Endothelial cell of umbilical vein (primary cell): ENCODE measurements at regions not wholly inside any gene's neighbourhood (a gene's known extent, or its start where the extent isn't known, plus 50 kb on each side); places are given as distances from the start of the nearest gene placed in this dataset.

Experiments
- BruUV-seq: library from RNA; stranded (reverse); fragments of 400-500 nt; replicated peaks from 2 replicates; lab custom pipeline; 2021; lab: Mats Ljungman, UMichigan
- CTCF ChIA-PET: fragments of 300-600, 350-600 bp; sonication (Branson Sonifier 250); formaldehyde crosslinking; loops from one replicate; lab custom pipeline; 2021; ENCODE audit warnings: antibody characterized with exemption, inconsistent platforms; lab: Charles Lee
- POLR2A ChIA-PET: fragments of 300-600, 350-600 bp; sonication (Branson Sonifier 250); formaldehyde crosslinking; loops from one replicate; lab custom pipeline; 2021; ENCODE audit warnings: antibody characterized with exemption, inconsistent platforms; lab: Charles Lee
- DNase-seq: peaks from one replicate; pipeline ENCODE4 v3.0.0-alpha.2; 2011; ENCODE audit warnings: low read depth, low spot score
- FAIRE-seq: peaks from 2 replicates; lab custom pipeline; 2011; peaks lifted over from hg19 to GRCh38; lab: Jason Lieb, UNC
- H2AFZ ChIP-seq: 2 replicates; pipeline ENCODE4 v1.6.0; 2012; ENCODE audit warnings: low read depth, low read length, control low read depth, inconsistent platforms
- H3K27ac ChIP-seq: 2 replicates; pipeline ENCODE4 v1.5.1; 2011; ENCODE audit warnings: low read depth, mild to moderate bottlenecking, control low read depth, low read length, moderate library complexity; ENCODE audit not compliant: insufficient read depth
- H3K27me3 ChIP-seq, 2 experiments: 2 replicates each; pipeline versions ENCODE4 v1.6.0 to v1.6.1; 2011; ENCODE audit warnings: low read length in 2 of 2, mixed read lengths in 1 of 2; ENCODE audit not compliant: control insufficient read depth in 2 of 2, insufficient read depth in 2 of 2
- H3K36me3 ChIP-seq, 2 experiments: 2 replicates in 1 of 2; 3 replicates in 1 of 2; pipeline ENCODE4 v1.5.1; 2011; ENCODE audit warnings: low read length in 2 of 2, mild to moderate bottlenecking in 1 of 2, moderate library complexity in 1 of 2; ENCODE audit not compliant: control insufficient read depth in 2 of 2, insufficient read depth in 2 of 2; ENCODE audit errors: extremely low read depth in 1 of 2
- H3K4me1 ChIP-seq: 3 replicates; pipeline ENCODE4 v1.5.1; 2011; ENCODE audit warnings: mild to moderate bottlenecking, low read length; ENCODE audit not compliant: control insufficient read depth, insufficient read depth; ENCODE audit errors: extremely low read depth
- H3K4me2 ChIP-seq: 2 replicates; pipeline ENCODE4 v1.6.1; 2011; ENCODE audit warnings: low read length, control low read depth, mixed read lengths; ENCODE audit not compliant: insufficient read depth
- H3K4me3 ChIP-seq, 3 experiments: fragments of 200-600 bp in 1 of 3; sonication (generic), shearing (Covaris generic) in 1 of 3; replicated peaks in 1 of 3; 2 replicates each; pipeline ENCODE4 v1.5.1; 2011 to 2016; ENCODE audit warnings: control low read depth in 3 of 3, low read length in 3 of 3, mild to moderate bottlenecking in 2 of 3, inconsistent platforms in 1 of 3, low read depth in 1 of 3, moderate library complexity in 1 of 3; ENCODE audit not compliant: insufficient read depth in 1 of 3
- H3K79me2 ChIP-seq: 2 replicates; pipeline ENCODE4 v1.6.0; 2012; ENCODE audit warnings: low read length, inconsistent platforms; ENCODE audit not compliant: control insufficient read depth, insufficient read depth
- H3K9ac ChIP-seq: replicated peaks from 2 replicates; pipeline ENCODE3; 2011; ENCODE audit warnings: low read length, control low read depth; ENCODE audit not compliant: insufficient read depth; ENCODE audit errors: extremely low read depth
- H3K9me1 ChIP-seq: replicated peaks from 3 replicates; pipeline ENCODE4 v1.6.0; 2011; ENCODE audit warnings: mild to moderate bottlenecking, low read length; ENCODE audit not compliant: control insufficient read depth, insufficient read depth; ENCODE audit errors: extremely low read depth
- H3K9me3 ChIP-seq: replicated peaks from 2 replicates; pipeline ENCODE4 v1.5.1; 2012; ENCODE audit warnings: low read length, inconsistent platforms; ENCODE audit not compliant: control insufficient read depth, insufficient read depth
- H4K20me1 ChIP-seq: replicated peaks from 2 replicates; pipeline ENCODE3; 2011; ENCODE audit warnings: mild to moderate bottlenecking, low read length; ENCODE audit not compliant: control insufficient read depth, insufficient read depth; ENCODE audit errors: extremely low read depth
- CTCF ChIP-seq, 2 donors: IDR thresholded peaks; 1 replicate in 1 of 2; 2 replicates in 1 of 2; pipeline ENCODE4 v1.5.1; 2011; ENCODE audit warnings: low read length in 2 of 2, mild to moderate bottlenecking in 2 of 2, moderate library complexity in 2 of 2, control low read depth in 1 of 2, inconsistent platforms in 1 of 2, low read depth in 1 of 2; ENCODE audit not compliant: insufficient read depth in 1 of 2; ENCODE audit errors: extremely low read depth in 1 of 2
- EZH2 ChIP-seq: IDR thresholded peaks from 2 replicates; pipeline ENCODE4 v1.6.1; 2012; ENCODE audit warnings: borderline replicate concordance, low read depth, mild to moderate bottlenecking, moderate library complexity, low read length, inconsistent platforms; ENCODE audit not compliant: severe bottlenecking
- JUN ChIP-seq: IDR thresholded peaks from 2 replicates; pipeline ENCODE4 v1.6.1; 2011; ENCODE audit warnings: borderline replicate concordance, low read depth; ENCODE audit not compliant: insufficient read length, insufficient read depth
- MYC ChIP-seq: IDR thresholded peaks from one replicate; pipeline ENCODE4 v1.6.1; 2011; ENCODE audit warnings: mild to moderate bottlenecking, low read depth, low read length
- POLR2A ChIP-seq: IDR thresholded peaks from 2 replicates; pipeline ENCODE4 v1.6.1; 2012; ENCODE audit warnings: low read depth, mild to moderate bottlenecking, control low read depth, low read length
- POLR2AphosphoS5 ChIP-seq: IDR thresholded peaks from 2 replicates; pipeline ENCODE4 v1.6.1; 2012; ENCODE audit warnings: low read depth, mild to moderate bottlenecking, control low read depth, low read length, moderate library complexity; ENCODE audit not compliant: insufficient read depth
- dilution Hi-C: fragments of 300-500 bp; cut with MboI; formaldehyde crosslinking; loops from one replicate; pipeline ENCODE4 v1.15.0; 2019; ENCODE audit warnings: low sequenced_read_pairs; ENCODE audit not compliant: extremely low pct_ligation_motif_present
- intact Hi-C: fragments of 100-400 bp; cut with micrococcal nuclease; formaldehyde crosslinking; loops from one replicate; pipeline ENCODE4 v1.10.0; 2022
- TF ChIP-seq, protein P1 (sequence below): IDR thresholded peaks from 2 replicates; pipeline ENCODE4 v1.6.1; 2011; ENCODE audit not compliant: insufficient read depth, insufficient read length

GRCh38 chr10:90612276-90612675 is 245.6 kb downstream of the HTR7 start:
- H3K4me2 ChIP-seq: no peak overlapping the region
- no peak for TF ChIP-seq JUN
- TF ChIP-seq EZH2: no peak
- no peak for TF ChIP-seq POLR2A
- TF ChIP-seq, protein P1, sequence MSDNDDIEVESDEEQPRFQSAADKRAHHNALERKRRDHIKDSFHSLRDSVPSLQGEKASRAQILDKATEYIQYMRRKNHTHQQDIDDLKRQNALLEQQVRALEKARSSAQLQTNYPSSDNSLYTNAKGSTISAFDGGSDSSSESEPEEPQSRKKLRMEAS: no peak
- TF ChIP-seq CTCF (IDR thresholded peaks at IDR 0.05; ENCODE audit: extremely low read depth in 1 of 2, insufficient read depth in 1 of 2, low read depth in 1 of 2, low read length in 2 of 2): no peak
- TF ChIP-seq MYC: no peak
- no peak for TF ChIP-seq POLR2AphosphoS5
- no peaks in the 10 kb centered on the region for H3K36me3 ChIP-seq
- intact Hi-C loops: no loop called here
- no peaks in the 10 kb centered on the region for H3K9me3 ChIP-seq
- H3K27ac ChIP-seq: no peak overlapping the region
- FAIRE-seq (no peak), DNase-seq (no peak)
- no peaks in the 10 kb centered on the region for H3K4me1 ChIP-seq
- dilution Hi-C loops: no loop called here
- ChIA-PET CTCF (interaction anchor here (0.8 to 1.1 kb wide), 2 partner anchors 9 to 19 kb away, joined by 3 read pairs; no protein-coding TSS in a partner anchor), POLR2A (no interaction called here)
- no peaks in the 10 kb centered on the region for H4K20me1 ChIP-seq
- no peak overlapping the region for H3K9ac ChIP-seq
- BruUV-seq: no TSS peak
- H3K27me3 ChIP-seq: no peaks in the 10 kb centered on the region
- no peaks in the 10 kb centered on the region for H3K9me1 ChIP-seq
- no peaks in the 10 kb centered on the region for H3K79me2 ChIP-seq
- no peak overlapping the region for H2AFZ ChIP-seq
- no peak overlapping the region for H3K4me3 ChIP-seq
